ENCODE measurements at regions not wholly inside any gene's neighbourhood (a gene's known extent, or its start where the extent isn't known, plus 50 kb on each side); places are given as distances from the start of the nearest gene placed in this dataset.
"Not testable (repeated sequence)": the region's sequence is repeated elsewhere in the genome, so short reads cannot be mapped to it uniquely, and the experiment has no call there.

DNA sequence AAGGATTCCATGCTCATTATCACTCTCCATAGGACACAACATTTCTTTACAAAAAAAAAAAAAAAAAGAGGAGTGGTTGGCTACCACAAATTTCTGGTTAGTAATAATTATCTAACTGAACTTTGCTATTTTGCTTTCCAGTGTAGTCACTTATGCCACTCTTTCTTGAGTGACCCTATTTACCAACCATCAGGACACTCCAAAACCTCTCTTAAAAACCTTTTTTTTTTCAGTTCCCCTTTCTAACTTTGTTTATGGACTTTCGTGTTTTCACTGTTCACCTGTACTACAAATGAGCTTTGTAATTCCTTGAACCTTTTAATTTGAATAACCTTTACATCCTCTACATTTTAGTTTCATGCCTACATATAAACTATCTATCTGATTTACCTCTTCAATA is 686.5 kb upstream of the PCDH9 start:
- no peak for DNase-seq
- 73 to 85% (median 80%) methylated on average over 1 of the region's 1 CpG for WGBS, 5 donors
- intact Hi-C loops (cut with DNase I; ENCODE audit: low total_unique reads), result no loop called here
- no peak for TF ChIP-seq POLR2AphosphoS5 (IDR thresholded peaks at IDR 0.05)
- TF ChIP-seq POLR2A (IDR thresholded peaks at IDR 0.05), result no peak
- no peak for TF ChIP-seq CTCF (IDR thresholded peaks at IDR 0.05 in 8 of 11, conservative IDR thresholded peaks at IDR 0.05 in 3 of 11)
- Histone ChIP-seq H3K27me3 (replicated peaks in 1 of 7) (no peaks in the 10 kb centered on the region), H3K9me3 (peaks cover 0 to 28% (median 13%) of the 10 kb centered on the region in 8 donors), H3K4me1 (no peaks in the 10 kb centered on the region), H3K4me3 (no peak overlapping the region), H3K36me3 (no peaks in the 10 kb centered on the region), H3K27ac (no peak overlapping the region)

- Histone ChIP-seq H3K36me3 (no peaks in the 10 kb centered on the region), H3K4me1 (no peaks in the 10 kb centered on the region), H3K27ac (no peak overlapping the region), H3K27me3 (replicated peaks in 1 of 7) (no peaks in the 10 kb centered on the region), H3K9me3 (peaks cover 0 to 21% (median 8%) of the 10 kb centered on the region in 8 donors), H3K4me3 (no peak overlapping the region)
- DNase-seq, result peak; percentile 51
- no peak for TF ChIP-seq POLR2AphosphoS5 (IDR thresholded peaks at IDR 0.05)
- no peak for TF ChIP-seq POLR2A (IDR thresholded peaks at IDR 0.05)
- 90 to 96% (median 92%) methylated on average over 24 to 27 of the region's 27 CpGs for WGBS, 5 donors
- intact Hi-C loops (cut with DNase I; ENCODE audit: low total_unique reads), result no loop called here
Measured at GRCh38 chr13:67914535-67914934, 684.4 kb upstream of the PCDH9 start.

DNA sequence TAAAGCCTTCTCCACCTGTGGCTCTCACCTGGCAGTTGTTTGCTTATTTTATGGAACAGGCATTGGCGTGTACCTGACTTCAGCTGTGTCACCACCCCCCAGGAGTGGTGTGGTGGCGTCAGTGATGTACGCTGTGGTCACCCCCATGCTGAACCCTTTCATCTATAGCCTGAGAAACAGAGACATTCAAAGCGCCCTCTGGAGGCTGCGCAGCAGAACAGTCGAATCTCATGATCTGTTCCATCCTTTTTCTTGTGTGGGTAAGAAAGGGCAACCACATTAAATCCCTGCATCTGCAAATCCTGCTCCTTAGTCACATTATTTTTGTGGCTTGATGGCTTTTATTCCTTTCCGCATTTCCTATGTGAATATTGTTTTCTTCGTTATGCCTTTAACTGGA is 672.8 kb upstream of the PCDH9 start:
- H3K9me3 ChIP-seq, result peaks cover 0 to 63% (median 27%) of the 10 kb centered on the region in 8 donors
- H3K4me3 ChIP-seq; DNase-seq; H3K4me1 ChIP-seq; intact Hi-C loops (cut with DNase I; ENCODE audit: low total_unique reads); H3K36me3 ChIP-seq; H3K27ac ChIP-seq; H3K27me3 ChIP-seq (replicated peaks in 1 of 7): not testable (repeated sequence)
- 81 to 89% (median 84%) methylated on average over 8 of the region's 8 CpGs for WGBS, 5 donors

DNA sequence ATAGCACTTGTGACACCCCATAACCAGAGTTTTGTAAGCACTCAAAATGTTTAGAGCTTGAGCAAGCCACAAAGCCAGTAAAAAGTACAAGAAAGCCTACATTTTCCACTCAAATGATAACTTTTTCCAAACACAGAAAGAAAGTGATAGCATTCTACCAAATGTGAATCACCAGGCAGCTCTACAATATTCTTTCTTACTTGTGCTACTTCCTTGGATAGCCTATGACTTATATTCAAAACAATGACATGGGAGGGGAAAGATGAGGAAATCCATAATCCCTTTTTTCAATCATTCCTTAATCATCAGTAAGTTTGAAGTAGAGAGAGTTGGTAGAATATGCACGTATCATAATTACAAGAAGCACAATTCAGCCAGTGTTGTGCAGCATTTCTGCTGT is 650.8 kb upstream of the PCDH9 start:
- Histone ChIP-seq H3K9me3 (peaks cover 0 to 20% (median 2%) of the 10 kb centered on the region in 8 donors), H3K27me3 (replicated peaks in 1 of 7) (no peaks in the 10 kb centered on the region), H3K27ac (no peak overlapping the region), H3K4me3 (no peak overlapping the region), H3K4me1 (no peaks in the 10 kb centered on the region), H3K36me3 (no peaks in the 10 kb centered on the region)
- TF ChIP-seq CTCF (IDR thresholded peaks at IDR 0.05 in 8 of 11, conservative IDR thresholded peaks at IDR 0.05 in 3 of 11) (no peak), POLR2AphosphoS5 (IDR thresholded peaks at IDR 0.05) (no peak), POLR2A (IDR thresholded peaks at IDR 0.05) (no peak)
- no peak for DNase-seq
- intact Hi-C loops (cut with DNase I; ENCODE audit: low total_unique reads), result no loop called here
- 85 to 92% (median 88%) methylated on average over 1 of the region's 1 CpG for WGBS, 5 donors

DNA sequence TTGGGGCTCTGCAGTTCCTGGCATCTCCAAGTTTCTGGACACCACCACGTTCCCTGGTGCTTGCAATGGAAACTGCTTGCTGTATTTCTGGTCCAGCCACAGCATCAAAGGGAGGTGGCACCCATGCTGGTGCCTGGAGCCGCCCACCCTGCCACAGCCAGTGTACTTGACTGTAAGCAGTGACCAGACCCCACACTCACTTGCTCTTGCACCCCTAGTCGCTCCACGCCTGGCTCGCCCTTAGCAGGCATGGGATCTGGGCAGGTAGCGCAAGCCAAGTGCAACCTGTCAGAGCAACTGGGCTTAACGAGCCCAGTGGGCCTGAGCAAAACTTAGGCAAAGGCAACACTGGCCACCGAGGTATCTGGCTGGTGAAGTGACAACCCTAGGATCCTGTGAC is 648.2 kb upstream of the PCDH9 start:
- no peak for TF ChIP-seq CTCF (IDR thresholded peaks at IDR 0.05 in 8 of 11, conservative IDR thresholded peaks at IDR 0.05 in 3 of 11)
- TF ChIP-seq POLR2A (IDR thresholded peaks at IDR 0.05), result no peak
- TF ChIP-seq POLR2AphosphoS5 (IDR thresholded peaks at IDR 0.05), result no peak
- peaks cover 0 to 19% (median 2%) of the 10 kb centered on the region in 8 donors for H3K9me3 ChIP-seq
- no peaks in the 10 kb centered on the region for H3K36me3 ChIP-seq
- no peak overlapping the region for H3K4me3 ChIP-seq
- no peaks in the 10 kb centered on the region for H3K4me1 ChIP-seq
- WGBS, 5 donors, result 83 to 91% (median 87%) methylated on average over 8 of the region's 8 CpGs
- intact Hi-C loops (cut with DNase I; ENCODE audit: low total_unique reads), result no loop called here
- DNase-seq, result peak; percentile 66
- H3K27me3 ChIP-seq (replicated peaks in 1 of 7), result no peaks in the 10 kb centered on the region
- no peak overlapping the region for H3K27ac ChIP-seq

All from spleen (tissue), 11 donors.